Lung (tissue), 11 donors: ENCODE measurements at regions not wholly inside any gene's neighbourhood (a gene's known extent, or its start where the extent isn't known, plus 50 kb on each side); places are given as distances from the start of the nearest gene placed in this dataset.

Source experiments
- ATAC-seq: fragments of 200-7000 bp; cut with Tn5 transposase; one replicate; pipeline ENCODE4 v1.9.1; 2020; ENCODE audit warnings: moderate number of reproducible peaks; ENCODE audit not compliant: insufficient read depth, low FRiP score
- DNase-seq, 3 donors: peaks; one replicate each; pipeline ENCODE4 v3.0.0-alpha.2; 2013 to 2017
- H3K27ac ChIP-seq, 2 donors: one replicate each; pipeline ENCODE4 v1.5.1; 2013; ENCODE audit warnings: mild to moderate bottlenecking in 2 of 2, moderate library complexity in 2 of 2, control low read depth in 1 of 2, inconsistent platforms in 1 of 2, low read depth in 1 of 2, low read length in 1 of 2
- H3K27me3 ChIP-seq, 3 donors: one replicate each; pipeline ENCODE4 v1.5.1; 2013; ENCODE audit warnings: low read length in 2 of 3; ENCODE audit not compliant: control insufficient read depth in 3 of 3, insufficient read depth in 3 of 3
- H3K36me3 ChIP-seq, 4 donors: one replicate each; pipeline ENCODE4 v1.5.1; 2013; ENCODE audit warnings: low read length in 4 of 4, mild to moderate bottlenecking in 1 of 4, moderate library complexity in 1 of 4; ENCODE audit not compliant: control insufficient read depth in 4 of 4, insufficient read depth in 4 of 4
- H3K4me1 ChIP-seq, 5 donors: one replicate each; pipeline ENCODE4 v1.5.1; 2013; ENCODE audit warnings: low read length in 5 of 5, mild to moderate bottlenecking in 2 of 5, moderate library complexity in 1 of 5; ENCODE audit not compliant: control insufficient read depth in 5 of 5, insufficient read depth in 5 of 5
- H3K4me3 ChIP-seq: one replicate; pipeline ENCODE4 v1.5.1; 2013; ENCODE audit warnings: mild to moderate bottlenecking, control low read depth, moderate library complexity
- H3K9ac ChIP-seq, 2 donors: one replicate each; pipeline ENCODE4 v1.5.1; 2013; ENCODE audit warnings: low read length in 2 of 2, control low read depth in 1 of 2; ENCODE audit not compliant: insufficient read depth in 1 of 2
- H3K9me3 ChIP-seq, 4 donors: one replicate each; pipeline ENCODE4 v1.5.1; 2013; ENCODE audit warnings: low read length in 3 of 4, mild to moderate bottlenecking in 1 of 4, moderate library complexity in 1 of 4; ENCODE audit not compliant: control insufficient read depth in 4 of 4, insufficient read depth in 3 of 4
- WGBS, 2 donors: extraction: QIAGEN DNeasy Blood & Tissue Kit; methylation state at CpG; one replicate each; pipeline ENCODE4 v1.1.7; 2013; 5-methylcytosine and 5-hydroxymethylcytosine counted together
- TF ChIP-seq, protein P1 (sequence below): IDR thresholded peaks from 2 replicates; pipeline ENCODE4 v1.5.1; 2012; ENCODE audit warnings: mild to moderate bottlenecking; ENCODE audit errors: control extremely low read depth, extremely low read depth
- donor health status: control.
- donor health status: control.
- donor health status: Bipolar disorder and iron deficiency.
- donor health status: healthy.
- donor health status: DM: yes; HTN: yes; CAD: no.

DNA sequence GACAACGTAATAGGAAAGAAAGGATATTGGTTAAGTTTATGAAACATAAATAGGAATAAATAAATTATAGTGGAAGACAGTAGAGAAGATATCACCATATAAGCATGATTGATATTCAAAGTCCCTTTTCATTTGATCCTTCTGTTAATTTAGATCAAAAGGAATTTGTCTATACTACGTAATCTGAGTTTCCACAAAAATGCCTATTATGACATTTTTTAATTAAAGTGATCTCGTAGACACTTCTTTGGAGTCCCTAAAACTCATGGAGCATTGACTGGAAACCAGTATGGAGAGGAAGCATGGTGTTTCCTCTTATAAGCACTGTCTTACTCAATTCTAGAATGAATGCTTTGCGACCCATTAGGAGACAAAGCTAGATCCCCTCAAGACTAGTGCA lies 411.4 kb upstream of the SPHKAP start:
- Histone ChIP-seq H3K4me3 (no peak overlapping the region), H3K4me1 (no peaks in the 10 kb centered on the region), H3K36me3 (no peaks in the 10 kb centered on the region), H3K27me3 (no peaks in the 10 kb centered on the region), H3K9me3 (no peaks in the 10 kb centered on the region), H3K9ac (no peak overlapping the region), H3K27ac (no peak overlapping the region)
- ATAC-seq (no peak), DNase-seq (no peak)
- WGBS, 2 donors, result 61 to 75% methylated on average over 4 of the region's 4 CpGs
- TF ChIP-seq, protein P1, sequence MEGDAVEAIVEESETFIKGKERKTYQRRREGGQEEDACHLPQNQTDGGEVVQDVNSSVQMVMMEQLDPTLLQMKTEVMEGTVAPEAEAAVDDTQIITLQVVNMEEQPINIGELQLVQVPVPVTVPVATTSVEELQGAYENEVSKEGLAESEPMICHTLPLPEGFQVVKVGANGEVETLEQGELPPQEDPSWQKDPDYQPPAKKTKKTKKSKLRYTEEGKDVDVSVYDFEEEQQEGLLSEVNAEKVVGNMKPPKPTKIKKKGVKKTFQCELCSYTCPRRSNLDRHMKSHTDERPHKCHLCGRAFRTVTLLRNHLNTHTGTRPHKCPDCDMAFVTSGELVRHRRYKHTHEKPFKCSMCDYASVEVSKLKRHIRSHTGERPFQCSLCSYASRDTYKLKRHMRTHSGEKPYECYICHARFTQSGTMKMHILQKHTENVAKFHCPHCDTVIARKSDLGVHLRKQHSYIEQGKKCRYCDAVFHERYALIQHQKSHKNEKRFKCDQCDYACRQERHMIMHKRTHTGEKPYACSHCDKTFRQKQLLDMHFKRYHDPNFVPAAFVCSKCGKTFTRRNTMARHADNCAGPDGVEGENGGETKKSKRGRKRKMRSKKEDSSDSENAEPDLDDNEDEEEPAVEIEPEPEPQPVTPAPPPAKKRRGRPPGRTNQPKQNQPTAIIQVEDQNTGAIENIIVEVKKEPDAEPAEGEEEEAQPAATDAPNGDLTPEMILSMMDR, result no peak

DNA sequence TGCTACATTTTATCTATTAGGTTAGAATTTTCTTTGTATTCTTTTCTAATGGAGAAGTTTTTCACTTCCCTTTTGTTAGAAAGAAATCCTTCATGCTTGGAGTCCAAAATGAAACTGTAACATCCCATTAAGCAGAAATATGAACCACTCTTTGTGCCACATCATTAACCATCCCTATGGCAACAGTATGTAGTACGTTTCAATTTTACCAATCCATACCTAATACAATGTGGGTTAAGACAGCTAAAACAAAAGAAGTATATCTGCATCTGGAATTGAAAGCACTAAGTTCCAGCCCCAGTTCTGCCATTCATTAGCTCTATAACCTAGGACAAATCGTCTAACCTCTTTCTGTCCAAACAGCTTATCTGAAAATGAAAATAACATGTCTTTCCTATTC lies 409.2 kb upstream of the SPHKAP start:
- 83 to 85% methylated on average over 2 of the region's 2 CpGs for WGBS, 2 donors
- no peaks in the 10 kb centered on the region for H3K4me1 ChIP-seq
- H3K4me3 ChIP-seq, result no peak overlapping the region
- H3K9ac ChIP-seq, result no peak overlapping the region
- ATAC-seq (no peak), DNase-seq (no peak)
- no peak overlapping the region for H3K27ac ChIP-seq
- no peaks in the 10 kb centered on the region for H3K36me3 ChIP-seq
- H3K27me3 ChIP-seq, result no peaks in the 10 kb centered on the region
- H3K9me3 ChIP-seq, result no peaks in the 10 kb centered on the region
- TF ChIP-seq, protein P1, result no peak

DNA sequence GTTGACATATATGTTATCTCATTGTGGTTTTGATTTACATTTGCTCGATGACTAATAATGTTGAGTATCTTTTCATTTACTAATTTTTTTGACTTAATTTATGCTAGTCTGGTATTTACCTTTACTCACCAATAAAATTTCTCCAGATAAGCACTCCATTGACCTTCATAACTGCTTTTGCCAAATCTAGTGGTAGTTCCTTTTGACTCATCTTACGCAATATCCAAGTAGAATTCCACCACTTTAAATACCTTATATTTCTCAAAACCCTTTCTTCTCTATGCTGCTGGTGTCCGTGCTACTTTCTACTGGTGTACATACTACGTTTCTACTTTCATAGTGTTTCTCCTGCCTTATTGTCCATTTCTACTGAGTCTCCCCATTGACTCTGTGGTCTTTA lies 407.6 kb upstream of the SPHKAP start:
- TF ChIP-seq, protein P1, result no peak
- H3K27ac ChIP-seq, result no peak overlapping the region
- H3K4me3 ChIP-seq, result no peak overlapping the region
- ATAC-seq (no peak), DNase-seq (no peak)
- 68 to 79% methylated on average over 4 of the region's 4 CpGs for WGBS, 2 donors
- H3K27me3 ChIP-seq, result no peaks in the 10 kb centered on the region
- H3K9me3 ChIP-seq, result peaks cover 0 to 2% (median 0%) of the 10 kb centered on the region in 4 donors
- no peak overlapping the region for H3K9ac ChIP-seq
- H3K36me3 ChIP-seq, result no peaks in the 10 kb centered on the region
- H3K4me1 ChIP-seq, result no peaks in the 10 kb centered on the region

DNA sequence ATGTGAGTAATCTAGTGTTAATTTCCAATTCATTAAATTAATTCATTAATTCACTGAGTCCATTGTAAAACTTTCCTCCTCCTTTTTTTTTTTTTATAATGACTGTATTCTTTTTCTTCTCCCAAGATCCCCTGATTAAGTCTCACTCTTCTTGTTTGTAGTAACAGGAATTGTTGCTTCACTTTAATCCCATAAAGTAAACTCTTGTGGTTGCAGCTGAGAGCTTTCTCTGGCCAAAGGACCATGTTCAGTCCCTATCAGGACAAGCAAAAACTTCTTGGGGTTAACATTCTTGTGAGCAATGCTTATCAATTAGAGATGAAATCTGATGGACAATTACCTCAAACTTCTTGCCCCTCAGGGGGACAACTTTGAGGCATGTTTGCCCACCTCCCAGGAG lies 400.2 kb upstream of the SPHKAP start:
- Histone ChIP-seq H3K9ac (no peak overlapping the region), H3K27me3 (no peaks in the 10 kb centered on the region), H3K4me3 (no peak overlapping the region), H3K9me3 (peaks cover 0 to 2% (median 0%) of the 10 kb centered on the region in 4 donors), H3K27ac (no peak overlapping the region), H3K4me1 (peaks cover 0 to 6% (median 0%) of the 10 kb centered on the region in 5 donors), H3K36me3 (no peaks in the 10 kb centered on the region)
- no peak for ATAC-seq
- TF ChIP-seq, protein P1, result no peak
- no peak for DNase-seq
